Panc1 (cell line): ENCODE measurements at regions not wholly inside any gene's neighbourhood (a gene's known extent, or its start where the extent isn't known, plus 50 kb on each side); places are given as distances from the start of the nearest gene placed in this dataset.

Source experiments
- ATAC-seq: fragments of 200-7000 bp; cut with Tn5 transposase; 2 replicates; pipeline ENCODE4 v1.9.1; 2020; ENCODE audit warnings: mild to moderate bottlenecking, moderate library complexity
- BruUV-seq: library from RNA; stranded (reverse); fragments of 400-500 nt; replicated peaks from 2 replicates; lab custom pipeline; 2021; lab: Mats Ljungman, UMichigan
- CTCF ChIA-PET: fragments of 300-600 bp; sonication (Branson Sonifier 250); formaldehyde crosslinking; loops from one replicate; lab custom pipeline; 2022; ENCODE audit warnings: antibody characterized with exemption; lab: Charles Lee
- POLR2A ChIA-PET: fragments of 300-600 bp; sonication (Branson Sonifier 250); formaldehyde crosslinking; loops from one replicate; lab custom pipeline; 2022; ENCODE audit warnings: antibody characterized with exemption; lab: Charles Lee
- DNase-seq: peaks from one replicate; pipeline ENCODE4 v3.0.0-alpha.2; 2010; ENCODE audit warnings: low read depth, low spot score
- H3K27ac ChIP-seq: 2 replicates; pipeline ENCODE4 v1.5.1; 2011; ENCODE audit warnings: mild to moderate bottlenecking, low read length, inconsistent platforms
- H3K27me3 ChIP-seq: fragments of 200-500 bp; sonication (Bioruptor generic); 2 replicates; pipeline ENCODE4 v1.6.0; 2014; ENCODE audit warnings: low read length, inconsistent platforms; ENCODE audit not compliant: control insufficient read depth, insufficient read depth
- H3K36me3 ChIP-seq: fragments of 200-500 bp; sonication (Bioruptor generic); 2 replicates; pipeline ENCODE4 v1.5.1; 2014; ENCODE audit warnings: inconsistent platforms, mild to moderate bottlenecking, low read length, moderate library complexity; ENCODE audit not compliant: control insufficient read depth, insufficient read depth
- H3K4me1 ChIP-seq: 2 replicates; pipeline ENCODE4 v1.5.1; 2011; ENCODE audit warnings: inconsistent platforms, mild to moderate bottlenecking, low read length, moderate library complexity; ENCODE audit not compliant: control insufficient read depth, insufficient read depth
- H3K4me3 ChIP-seq, 2 experiments: 2 replicates each; pipeline ENCODE4 v1.5.1; 2011 to 2012; ENCODE audit warnings: low read depth in 2 of 2, low read length in 2 of 2, mild to moderate bottlenecking in 2 of 2, inconsistent platforms in 1 of 2, moderate library complexity in 1 of 2
- H3K9me3 ChIP-seq: fragments of 200-500 bp; sonication (Bioruptor generic); 2 replicates; pipeline ENCODE4 v1.5.1; 2014; ENCODE audit warnings: low read depth, mild to moderate bottlenecking, inconsistent platforms, low read length, moderate library complexity; ENCODE audit not compliant: control insufficient read depth, insufficient read depth
- POLR2AphosphoS5 ChIP-seq: IDR thresholded peaks from 2 replicates; pipeline ENCODE4 v1.6.1; 2012; ENCODE audit warnings: mild to moderate bottlenecking, low read depth, low read length, moderate library complexity
- REST ChIP-seq, 2 experiments: IDR thresholded peaks; 2 replicates each; pipeline ENCODE4 v1.6.1; 2011 to 2012; ENCODE audit warnings: low read depth in 2 of 2, control low read depth in 1 of 2, low read length in 1 of 2, mild to moderate bottlenecking in 1 of 2, moderate library complexity in 1 of 2; ENCODE audit not compliant: insufficient read depth in 1 of 2
- SIN3A ChIP-seq: IDR thresholded peaks from 2 replicates; pipeline ENCODE4 v1.6.1; 2012; ENCODE audit warnings: low read depth, mild to moderate bottlenecking, low read length, moderate library complexity, borderline replicate concordance; ENCODE audit not compliant: insufficient read depth
- TCF7L2 ChIP-seq: IDR thresholded peaks from 2 replicates; pipeline ENCODE4 v1.6.1; 2011; ENCODE audit warnings: mild to moderate bottlenecking, low read depth, low read length, inconsistent platforms
- in situ Hi-C: cut with HindIII; loops from 2 replicates; pipeline ENCODE4 v1.10.0; 2016; ENCODE audit warnings: low sequenced_read_pairs, low pct_unique_long_range_greater_than_20kb
- intact Hi-C: fragments of 100-400 bp; cut with micrococcal nuclease; formaldehyde crosslinking; loops from one replicate; pipeline ENCODE4 v1.10.0; 2022; ENCODE audit not compliant: unreplicated experiment
- TF ChIP-seq, protein P1 (sequence below): fragments of 450-650 bp; IDR thresholded peaks from 2 replicates; pipeline ENCODE4 v1.5.1; 2017; ENCODE audit warnings: mild to moderate bottlenecking

- in situ Hi-C loops = no loop called here
- POLR2A ChIA-PET = no interaction called here
These were observed 390.3 kb downstream of the GADD45G start for GRCh38 chr9:89994988-89995613.

GRCh38 chr9:89996116-89996515 lies 391.3 kb downstream of the GADD45G start:
- Histone ChIP-seq H3K27ac (no peak overlapping the region), H3K4me3 (no peak overlapping the region), H3K9me3 (no peaks in the 10 kb centered on the region), H3K36me3 (no peaks in the 10 kb centered on the region), H3K27me3 (no peaks in the 10 kb centered on the region), H3K4me1 (peaks cover 13% of the 10 kb centered on the region)
- intact Hi-C loops = loop anchor here (2.0 to 5.0 kb wide), 2 partner anchors 101 to 393 kb away; no protein-coding TSS in a partner anchor
- DNase-seq = no peak
- BruUV-seq = no TSS peak
- ChIA-PET POLR2A (no interaction called here), CTCF (interaction anchor here (1.5 kb wide), 1 partner anchor 393 kb away, joined by 3 read pairs; no protein-coding TSS in a partner anchor)
- ATAC-seq = no peak
- TF ChIP-seq, protein P1, sequence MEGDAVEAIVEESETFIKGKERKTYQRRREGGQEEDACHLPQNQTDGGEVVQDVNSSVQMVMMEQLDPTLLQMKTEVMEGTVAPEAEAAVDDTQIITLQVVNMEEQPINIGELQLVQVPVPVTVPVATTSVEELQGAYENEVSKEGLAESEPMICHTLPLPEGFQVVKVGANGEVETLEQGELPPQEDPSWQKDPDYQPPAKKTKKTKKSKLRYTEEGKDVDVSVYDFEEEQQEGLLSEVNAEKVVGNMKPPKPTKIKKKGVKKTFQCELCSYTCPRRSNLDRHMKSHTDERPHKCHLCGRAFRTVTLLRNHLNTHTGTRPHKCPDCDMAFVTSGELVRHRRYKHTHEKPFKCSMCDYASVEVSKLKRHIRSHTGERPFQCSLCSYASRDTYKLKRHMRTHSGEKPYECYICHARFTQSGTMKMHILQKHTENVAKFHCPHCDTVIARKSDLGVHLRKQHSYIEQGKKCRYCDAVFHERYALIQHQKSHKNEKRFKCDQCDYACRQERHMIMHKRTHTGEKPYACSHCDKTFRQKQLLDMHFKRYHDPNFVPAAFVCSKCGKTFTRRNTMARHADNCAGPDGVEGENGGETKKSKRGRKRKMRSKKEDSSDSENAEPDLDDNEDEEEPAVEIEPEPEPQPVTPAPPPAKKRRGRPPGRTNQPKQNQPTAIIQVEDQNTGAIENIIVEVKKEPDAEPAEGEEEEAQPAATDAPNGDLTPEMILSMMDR = no peak
- no peak for TF ChIP-seq POLR2AphosphoS5
- no peak for TF ChIP-seq TCF7L2
- TF ChIP-seq REST (IDR thresholded peaks at IDR 0.05; ENCODE audit: insufficient read depth in 1 of 2, low read depth in 2 of 2, low read length in 1 of 2) = no peak
- TF ChIP-seq SIN3A = no peak
- in situ Hi-C loops = no loop called here

More at GRCh38 chr9:89994988-89995613, 390.3 kb downstream of the GADD45G start:
- no peak overlapping the region for H3K4me3 ChIP-seq
- ATAC-seq (no peak), DNase-seq (no peak)
- TF ChIP-seq SIN3A (no peak), TCF7L2 (no peak), POLR2AphosphoS5 (no peak), REST (IDR thresholded peaks at IDR 0.05; ENCODE audit: insufficient read depth in 1 of 2, low read depth in 2 of 2, low read length in 1 of 2) (no peak)
- TF ChIP-seq, protein P1 = no peak
- CTCF ChIA-PET = interaction anchor here (0.7 to 1.5 kb wide), 2 partner anchors 144 to 392 kb away, joined by 3 read pairs; no protein-coding TSS in a partner anchor
- no peaks in the 10 kb centered on the region for H3K27me3 ChIP-seq
- peaks cover 4% of the 10 kb centered on the region for H3K4me1 ChIP-seq
- H3K27ac ChIP-seq = no peak overlapping the region
- intact Hi-C loops = loop anchor here (5.0 kb wide), 1 partner anchor 102 kb away; no protein-coding TSS in a partner anchor
- H3K9me3 ChIP-seq = no peaks in the 10 kb centered on the region
- no peaks in the 10 kb centered on the region for H3K36me3 ChIP-seq
- BruUV-seq = no TSS peak
